Upper lobe of right lung (tissue), 1 donor: ENCODE measurements at regions not wholly inside any gene's neighbourhood (a gene's known extent, or its start where the extent isn't known, plus 50 kb on each side); places are given as distances from the start of the nearest gene placed in this dataset.

Source experiments
- ATAC-seq: fragments of 200-7000 bp; cut with Tn5 transposase; one replicate; pipeline ENCODE4 v1.9.1; 2020; ENCODE audit warnings: mild to moderate bottlenecking, moderate library complexity
- DNase-seq: peaks from one replicate; pipeline ENCODE4 v3.0.0-alpha.2; 2020
- H3K27ac ChIP-seq: fragments of 200-600 bp; one replicate; pipeline ENCODE4 v1.8.0; 2022
- H3K27me3 ChIP-seq: fragments of 200-600 bp; one replicate; pipeline ENCODE4 v1.8.0; 2022; ENCODE audit warnings: mild to moderate bottlenecking
- H3K36me3 ChIP-seq: fragments of 200-600 bp; one replicate; pipeline ENCODE4 v1.8.0; 2022
- H3K4me1 ChIP-seq: fragments of 200-600 bp; one replicate; pipeline ENCODE4 v1.8.0; 2022
- H3K4me3 ChIP-seq: fragments of 200-600 bp; one replicate; pipeline ENCODE4 v1.8.0; 2022; ENCODE audit warnings: mild to moderate bottlenecking
- H3K9me3 ChIP-seq: fragments of 200-600 bp; one replicate; pipeline ENCODE4 v1.8.0; 2022
- CTCF ChIP-seq: fragments of 200-600 bp; IDR thresholded peaks from one replicate; pipeline ENCODE4 v1.8.0; 2022; ENCODE audit warnings: antibody characterized with exemption
- intact Hi-C: fragments of 100-400 bp; cut with DNase I; formaldehyde crosslinking; loops from one replicate; pipeline ENCODE4 v1.11.0; 2022
- donor health status: DM: no; HTN: yes; CAD: no; lungs with severe emphysema.

- H3K27ac ChIP-seq: no peak overlapping the region
- H3K9me3 ChIP-seq: no peaks in the 10 kb centered on the region
- TF ChIP-seq CTCF: no peak
- DNase-seq: no peak
- H3K27me3 ChIP-seq: no peaks in the 10 kb centered on the region
- H3K36me3 ChIP-seq: no peaks in the 10 kb centered on the region
- intact Hi-C loops: no loop called here
- no peak overlapping the region for H3K4me3 ChIP-seq
- no peaks in the 10 kb centered on the region for H3K4me1 ChIP-seq
- no peak for ATAC-seq
Observed at GRCh38 chr17:71553381-71553780, 567.4 kb upstream of the SOX9 start.

- TF ChIP-seq CTCF: no peak
- intact Hi-C loops: no loop called here
- H3K27ac ChIP-seq: no peak overlapping the region
Observed at GRCh38 chr17:71558901-71559300, 561.9 kb upstream of the SOX9 start.

GRCh38 chr17:71572343-71572742, 548.5 kb upstream of the SOX9 start:
- Histone ChIP-seq H3K36me3 (no peaks in the 10 kb centered on the region), H3K9me3 (no peaks in the 10 kb centered on the region), H3K27ac (no peak overlapping the region), H3K4me3 (no peak overlapping the region), H3K27me3 (no peaks in the 10 kb centered on the region), H3K4me1 (no peaks in the 10 kb centered on the region)
- DNase-seq (no peak), ATAC-seq (no peak)
- TF ChIP-seq CTCF: no peak
- intact Hi-C loops: no loop called here

More at GRCh38 chr17:71558901-71559300, 561.9 kb upstream of the SOX9 start:
- no peaks in the 10 kb centered on the region for H3K9me3 ChIP-seq
- H3K36me3 ChIP-seq: no peaks in the 10 kb centered on the region
- no peak for ATAC-seq
- H3K4me1 ChIP-seq: no peaks in the 10 kb centered on the region
- H3K27me3 ChIP-seq: no peaks in the 10 kb centered on the region
- no peak overlapping the region for H3K4me3 ChIP-seq
- DNase-seq: no peak

- H3K27ac ChIP-seq: no peak overlapping the region
- ATAC-seq: no peak
- H3K27me3 ChIP-seq: no peaks in the 10 kb centered on the region
- H3K4me3 ChIP-seq: no peak overlapping the region
- peaks cover 6% of the 10 kb centered on the region for H3K9me3 ChIP-seq
- TF ChIP-seq CTCF: no peak
- no peak for DNase-seq
- no peaks in the 10 kb centered on the region for H3K4me1 ChIP-seq
- intact Hi-C loops: no loop called here
- no peaks in the 10 kb centered on the region for H3K36me3 ChIP-seq
Observed at GRCh38 chr17:71578446-71578845, 542.4 kb upstream of the SOX9 start.

GRCh38 chr17:71580220-71580619, 540.6 kb upstream of the SOX9 start:
- peaks cover 6% of the 10 kb centered on the region for H3K9me3 ChIP-seq
- H3K36me3 ChIP-seq: no peaks in the 10 kb centered on the region
- intact Hi-C loops: no loop called here
- no peaks in the 10 kb centered on the region for H3K4me1 ChIP-seq
- no peak for TF ChIP-seq CTCF
- no peaks in the 10 kb centered on the region for H3K27me3 ChIP-seq
- DNase-seq (no peak), ATAC-seq (no peak)
- no peak overlapping the region for H3K4me3 ChIP-seq
- H3K27ac ChIP-seq: no peak overlapping the region

GRCh38 chr17:71585540-71585939, 535.3 kb upstream of the SOX9 start:
- H3K27ac ChIP-seq: no peak overlapping the region
- no peaks in the 10 kb centered on the region for H3K27me3 ChIP-seq
- DNase-seq (no peak), ATAC-seq (no peak)
- intact Hi-C loops: no loop called here
- H3K36me3 ChIP-seq: no peaks in the 10 kb centered on the region
- H3K4me3 ChIP-seq: no peak overlapping the region
- no peak for TF ChIP-seq CTCF
- H3K4me1 ChIP-seq: no peaks in the 10 kb centered on the region
- no peaks in the 10 kb centered on the region for H3K9me3 ChIP-seq
